Activated CD4-positive, alpha-beta T cell treated with anti-CD3 and anti-CD28 coated beads, Interleukin-2, amount 10 ng/mL, durations not matched to agents 7 days and 5 days (primary cell): ENCODE measurements at regions not wholly inside any gene's neighbourhood (a gene's known extent, or its start where the extent isn't known, plus 50 kb on each side); places are given as distances from the start of the nearest gene placed in this dataset.

ENCODE experiments used
- CTCF ChIA-PET: fragments of 350-600 bp; sonication (Branson Sonifier 250); formaldehyde crosslinking; loops from one replicate; lab custom pipeline; 2021; ENCODE audit warnings: antibody characterized with exemption; lab: Charles Lee
- POLR2A ChIA-PET: fragments of 350-600 bp; sonication (Branson Sonifier 250); formaldehyde crosslinking; loops from one replicate; lab custom pipeline; 2021; ENCODE audit warnings: antibody characterized with exemption; lab: Charles Lee
- DNase-seq: peaks from one replicate; pipeline ENCODE4 v3.0.0-alpha.2; 2020
- H3K27ac Mint-ChIP-seq: one replicate; pipeline ENCODE4 v1.8.0; 2021; ENCODE audit warnings: mild to moderate bottlenecking, moderate library complexity, mixed read lengths
- H3K27me3 Mint-ChIP-seq: one replicate; pipeline ENCODE4 v1.8.0; 2021; ENCODE audit warnings: mixed read lengths
- H3K36me3 Mint-ChIP-seq: one replicate; pipeline ENCODE4 v1.8.0; 2021; ENCODE audit warnings: low read depth, mixed read lengths
- H3K4me1 Mint-ChIP-seq: one replicate; pipeline ENCODE4 v1.8.0; 2021; ENCODE audit warnings: mixed read lengths
- H3K4me3 Mint-ChIP-seq: one replicate; pipeline ENCODE4 v1.8.0; 2021; ENCODE audit warnings: mild to moderate bottlenecking, moderate library complexity, mixed read lengths
- H3K9me3 Mint-ChIP-seq: one replicate; pipeline ENCODE4 v1.8.0; 2021; ENCODE audit warnings: mixed read lengths

DNA sequence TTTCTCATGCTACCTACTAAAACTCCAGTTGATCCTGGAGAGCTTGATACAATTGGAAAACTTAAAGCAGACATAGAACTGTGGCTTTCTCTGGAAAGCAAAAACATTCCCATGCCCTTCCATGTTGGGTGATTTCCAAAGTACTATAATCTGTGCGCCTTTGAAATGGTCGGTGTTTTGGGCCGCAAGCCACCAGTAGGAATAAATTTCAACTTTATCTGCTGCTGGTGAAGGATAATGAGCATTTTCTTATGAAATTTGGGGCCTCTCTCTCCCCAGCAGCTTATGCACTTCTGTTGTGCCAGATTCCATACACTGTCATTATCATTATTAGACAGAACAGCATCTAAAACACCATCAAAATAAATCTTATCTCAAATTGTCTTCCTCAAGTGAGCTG, 366.7 kb upstream of the RPS6KA3 start:
- POLR2A ChIA-PET: no interaction called here
- Mint-ChIP-seq H3K36me3 (no peaks in the 10 kb centered on the region), H3K4me3 (no peak overlapping the region), H3K27ac (no peak overlapping the region), H3K4me1 (no peaks in the 10 kb centered on the region), H3K27me3 (no peaks in the 10 kb centered on the region), H3K9me3 (no peaks in the 10 kb centered on the region)
- CTCF ChIA-PET: interaction anchor here (1.4 kb wide), 1 partner anchor 52 kb away, joined by 3 read pairs; no protein-coding TSS in a partner anchor
- no peak for DNase-seq

DNA sequence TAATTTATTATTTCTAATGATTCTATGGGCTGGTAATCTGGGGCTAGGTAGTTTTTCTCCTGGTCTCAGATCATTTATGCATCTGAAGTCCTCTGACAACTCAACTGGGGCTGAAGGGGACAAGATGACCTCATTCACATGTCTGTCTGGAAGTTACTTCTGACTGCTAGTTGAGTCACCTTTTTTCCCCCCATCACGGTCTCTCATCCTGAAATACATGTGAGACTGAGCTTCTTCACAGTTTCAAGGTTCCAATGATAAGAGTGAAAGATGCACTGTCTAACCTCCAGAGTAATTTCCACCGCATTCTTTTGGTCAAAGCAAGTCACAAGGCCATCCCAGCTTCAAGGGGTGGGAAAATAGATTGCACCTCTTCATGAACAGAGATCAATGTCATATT, 356.7 kb upstream of the RPS6KA3 start:
- Mint-ChIP-seq H3K36me3 (no peaks in the 10 kb centered on the region), H3K27ac (no peak overlapping the region), H3K27me3 (peaks cover 7% of the 10 kb centered on the region), H3K4me1 (no peaks in the 10 kb centered on the region), H3K4me3 (no peak overlapping the region), H3K9me3 (no peaks in the 10 kb centered on the region)
- ChIA-PET CTCF (no interaction called here), POLR2A (no interaction called here)
- DNase-seq: no peak

DNA sequence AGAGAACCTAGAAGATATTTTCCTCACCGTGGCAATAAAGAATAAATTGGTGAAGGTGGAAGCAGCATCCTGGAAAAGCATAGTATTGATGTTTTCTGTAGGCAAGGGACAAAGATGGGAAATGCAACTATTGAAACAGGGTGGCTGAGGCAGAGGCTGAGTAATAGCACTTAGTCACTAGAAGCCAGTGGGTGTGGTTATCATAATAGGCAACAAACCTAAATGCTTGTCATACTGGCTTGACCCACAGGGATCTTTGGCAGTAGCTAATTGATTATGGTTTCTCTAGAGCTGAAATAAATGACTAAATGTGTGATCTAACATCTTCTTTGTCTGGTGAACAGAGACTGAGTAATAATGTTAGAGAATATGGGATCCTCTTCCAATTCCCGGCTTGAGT, 353.6 kb upstream of the RPS6KA3 start:
- H3K27me3 Mint-ChIP-seq: peaks cover under 1% of the 10 kb centered on the region
- no peaks in the 10 kb centered on the region for H3K4me1 Mint-ChIP-seq
- CTCF ChIA-PET: no interaction called here
- no peak for DNase-seq
- H3K9me3 Mint-ChIP-seq: no peaks in the 10 kb centered on the region
- no peak overlapping the region for H3K27ac Mint-ChIP-seq
- POLR2A ChIA-PET: no interaction called here
- H3K4me3 Mint-ChIP-seq: no peak overlapping the region
- H3K36me3 Mint-ChIP-seq: no peaks in the 10 kb centered on the region

DNA sequence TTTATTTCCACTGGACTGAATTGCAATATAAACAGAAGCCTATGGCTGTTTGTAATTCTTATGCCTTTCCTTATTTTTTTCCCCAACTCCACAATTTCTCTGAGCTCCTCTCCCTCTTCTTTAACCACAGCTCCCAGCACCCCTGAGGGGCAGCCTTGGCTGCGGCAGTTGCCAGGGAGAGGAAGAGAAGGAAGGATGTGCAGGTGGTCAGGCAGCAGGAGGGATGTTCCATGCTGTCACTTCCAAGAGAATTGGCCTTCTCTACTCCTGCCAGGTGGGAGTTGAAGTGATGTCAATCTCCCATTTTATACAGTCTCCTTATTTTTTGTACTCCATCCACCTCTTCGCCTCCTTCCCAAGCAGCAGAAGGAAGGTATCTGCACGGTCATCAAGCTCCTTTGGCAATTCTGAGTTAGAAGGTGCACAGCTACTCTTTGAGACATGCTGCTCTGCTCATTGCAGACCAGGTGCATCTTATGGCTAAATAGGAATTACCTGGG, 343.3 kb upstream of the RPS6KA3 start:
- no peaks in the 10 kb centered on the region for H3K36me3 Mint-ChIP-seq
- H3K4me1 Mint-ChIP-seq: no peaks in the 10 kb centered on the region
- no peak overlapping the region for H3K27ac Mint-ChIP-seq
- H3K9me3 Mint-ChIP-seq: no peaks in the 10 kb centered on the region
- H3K27me3 Mint-ChIP-seq: peaks cover 6% of the 10 kb centered on the region
- no peak overlapping the region for H3K4me3 Mint-ChIP-seq
- POLR2A ChIA-PET: no interaction called here
- DNase-seq: no peak
- CTCF ChIA-PET: no interaction called here

DNA sequence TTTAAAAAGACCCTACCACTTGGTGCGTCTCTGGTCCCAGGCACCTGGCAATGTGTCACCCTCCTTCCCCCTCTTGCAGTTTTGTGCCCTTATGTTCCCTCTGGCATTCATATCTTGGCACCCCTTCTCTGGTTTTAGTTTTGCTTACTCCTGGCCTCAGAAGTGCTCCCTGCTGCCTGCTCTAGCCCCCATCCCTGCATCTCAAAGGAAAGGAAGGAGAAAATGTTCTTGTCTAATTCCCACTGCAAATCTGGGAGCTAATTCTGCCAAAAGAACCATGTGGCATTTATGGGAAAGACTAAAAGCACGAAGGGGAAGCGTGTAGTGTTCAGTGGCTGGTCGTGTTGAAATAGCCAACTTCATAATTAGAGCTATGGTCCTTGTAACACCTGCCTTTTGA, 340.1 kb upstream of the RPS6KA3 start:
- Mint-ChIP-seq H3K4me3 (no peak overlapping the region), H3K27ac (no peak overlapping the region), H3K4me1 (no peaks in the 10 kb centered on the region), H3K36me3 (no peaks in the 10 kb centered on the region), H3K27me3 (peaks cover 8% of the 10 kb centered on the region), H3K9me3 (no peaks in the 10 kb centered on the region)
- POLR2A ChIA-PET: no interaction called here
- CTCF ChIA-PET: no interaction called here
- DNase-seq: no peak

DNA sequence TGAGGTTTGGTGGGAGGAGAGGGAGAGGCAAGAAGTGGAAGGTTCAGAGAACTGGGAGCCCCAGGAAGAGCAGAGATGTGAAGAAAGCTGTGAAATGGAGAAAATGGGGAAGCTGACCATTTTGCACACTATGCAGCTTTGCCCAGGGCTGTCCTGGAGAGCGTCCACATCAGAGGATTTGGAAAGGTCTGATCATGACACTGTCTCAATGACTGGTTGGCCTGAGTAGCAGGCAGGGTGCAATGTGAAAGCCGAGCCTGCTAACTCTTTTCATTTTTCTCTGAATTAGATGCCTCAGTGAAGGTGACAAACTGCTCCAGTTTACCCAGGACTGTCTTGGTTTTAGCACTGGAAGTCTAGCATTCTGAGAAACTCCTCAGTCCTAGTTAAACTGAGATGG, 330.1 kb upstream of the RPS6KA3 start:
- CTCF ChIA-PET: interaction anchor here (0.6 kb wide), 1 partner anchor 462 kb away, joined by 5 read pairs; no protein-coding TSS in a partner anchor
- Mint-ChIP-seq H3K9me3 (no peaks in the 10 kb centered on the region), H3K4me3 (no peak overlapping the region), H3K36me3 (no peaks in the 10 kb centered on the region), H3K27ac (no peak overlapping the region), H3K4me1 (peaks cover 7% of the 10 kb centered on the region), H3K27me3 (no peaks in the 10 kb centered on the region)
- no peak for DNase-seq
- POLR2A ChIA-PET: no interaction called here

DNA sequence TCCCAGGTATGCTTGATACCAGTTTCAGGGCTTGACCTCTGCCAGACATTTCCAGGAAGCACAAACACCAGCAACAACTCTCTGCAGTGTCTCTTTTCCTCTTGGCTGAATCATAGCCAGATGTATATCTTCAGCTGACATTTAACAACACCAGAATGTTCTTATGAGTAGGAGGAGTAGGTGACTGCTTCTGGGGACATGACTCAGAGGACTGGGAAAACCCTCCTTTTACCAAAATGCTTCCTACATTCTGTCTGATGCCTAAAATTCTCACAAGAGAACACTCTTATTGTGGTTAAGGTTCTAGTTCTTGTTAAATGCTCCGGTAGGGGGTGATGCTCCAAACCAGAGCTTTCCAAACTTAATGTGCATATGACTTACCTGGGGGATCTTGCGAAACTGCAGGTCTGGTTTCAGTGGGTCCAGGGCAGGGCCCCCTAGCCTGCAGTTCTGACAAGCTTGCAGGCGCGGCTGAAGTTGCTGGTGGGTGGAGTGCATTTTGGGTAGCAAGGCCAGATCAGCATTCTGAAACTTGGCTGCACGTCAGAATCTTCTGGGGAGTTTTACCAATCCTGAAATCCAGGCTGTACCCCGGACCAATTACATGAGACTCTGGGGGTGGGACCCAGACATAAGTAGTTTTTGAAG, 329.3 kb upstream of the RPS6KA3 start:
- Mint-ChIP-seq H3K4me3 (no peak overlapping the region), H3K27ac (no peak overlapping the region), H3K27me3 (no peaks in the 10 kb centered on the region), H3K4me1 (peaks cover 7% of the 10 kb centered on the region), H3K36me3 (no peaks in the 10 kb centered on the region), H3K9me3 (no peaks in the 10 kb centered on the region)
- no peak for DNase-seq
- ChIA-PET CTCF (interaction anchor here (0.6 kb wide), 1 partner anchor 463 kb away, joined by 5 read pairs; no protein-coding TSS in a partner anchor), POLR2A (no interaction called here)

DNA sequence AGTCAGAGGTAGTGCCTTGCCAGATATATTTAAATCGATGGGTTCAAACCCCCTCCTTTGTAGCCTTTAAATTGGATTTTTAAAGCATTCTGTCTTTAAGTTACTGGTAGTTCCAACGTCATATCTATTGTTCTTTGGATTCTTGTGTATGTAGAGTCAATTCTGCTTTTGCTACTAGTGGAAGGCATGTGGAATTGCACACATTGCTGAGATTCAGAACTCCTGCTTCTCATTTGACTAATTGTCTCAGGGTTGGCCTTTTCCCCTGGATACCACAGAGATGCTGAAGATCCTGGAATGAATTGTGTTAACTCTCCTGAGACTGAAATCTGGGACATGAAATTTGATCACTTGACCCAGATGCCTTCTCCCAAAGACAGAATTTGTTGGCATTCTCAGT, 328.3 kb upstream of the RPS6KA3 start:
- Mint-ChIP-seq H3K36me3 (no peaks in the 10 kb centered on the region), H3K4me3 (no peak overlapping the region), H3K4me1 (peaks cover 7% of the 10 kb centered on the region), H3K27ac (no peak overlapping the region), H3K9me3 (no peaks in the 10 kb centered on the region), H3K27me3 (no peaks in the 10 kb centered on the region)
- CTCF ChIA-PET: no interaction called here
- POLR2A ChIA-PET: no interaction called here
- no peak for DNase-seq

DNA sequence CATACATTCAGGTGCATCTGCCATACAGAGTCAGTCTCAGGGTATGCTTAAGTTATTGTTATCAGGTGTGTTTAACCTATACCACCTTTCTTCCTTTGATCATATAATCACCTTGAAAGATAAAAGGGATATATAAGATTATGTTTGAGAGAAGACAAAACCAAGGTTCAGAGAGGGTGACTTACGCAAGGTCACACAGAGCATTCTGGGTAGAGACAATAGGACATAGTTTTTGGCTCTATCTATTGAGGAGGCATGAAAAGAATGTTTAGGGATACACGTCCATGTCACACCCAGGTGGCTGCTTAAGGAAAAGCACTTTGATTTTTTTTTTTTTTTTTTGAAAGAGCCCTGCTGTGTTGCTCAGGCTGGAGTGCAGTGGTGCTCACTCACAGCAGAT, 327.1 kb upstream of the RPS6KA3 start:
- H3K27me3 Mint-ChIP-seq: peaks cover 2% of the 10 kb centered on the region
- no peaks in the 10 kb centered on the region for H3K9me3 Mint-ChIP-seq
- peaks cover 7% of the 10 kb centered on the region for H3K4me1 Mint-ChIP-seq
- H3K36me3 Mint-ChIP-seq: no peaks in the 10 kb centered on the region
- no peak overlapping the region for H3K4me3 Mint-ChIP-seq
- ChIA-PET POLR2A (no interaction called here), CTCF (no interaction called here)
- DNase-seq: no peak
- H3K27ac Mint-ChIP-seq: no peak overlapping the region

DNA sequence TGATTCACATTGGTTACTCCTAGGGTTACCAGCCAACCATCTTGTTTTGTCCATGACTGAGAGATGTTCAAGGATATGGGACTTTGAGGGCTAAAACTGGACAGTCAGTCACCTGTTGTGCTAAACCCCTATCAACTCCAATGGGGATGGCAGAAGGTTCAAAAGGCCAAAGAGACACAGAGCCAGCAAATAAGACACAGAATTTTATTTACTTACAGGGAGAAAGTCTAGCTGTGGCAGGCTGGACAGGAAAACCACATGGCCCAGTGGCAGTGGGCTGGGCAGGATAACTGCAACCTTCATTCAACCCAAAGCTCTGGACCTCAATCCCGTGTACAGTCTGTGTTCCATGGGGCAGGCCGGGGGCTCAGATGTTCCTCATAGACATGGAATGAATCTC, 326.7 kb upstream of the RPS6KA3 start:
- DNase-seq: no peak
- Mint-ChIP-seq H3K4me3 (no peak overlapping the region), H3K9me3 (no peaks in the 10 kb centered on the region), H3K27ac (no peak overlapping the region), H3K4me1 (peaks cover 7% of the 10 kb centered on the region), H3K36me3 (no peaks in the 10 kb centered on the region), H3K27me3 (peaks cover 3% of the 10 kb centered on the region)
- POLR2A ChIA-PET: no interaction called here
- CTCF ChIA-PET: no interaction called here

DNA sequence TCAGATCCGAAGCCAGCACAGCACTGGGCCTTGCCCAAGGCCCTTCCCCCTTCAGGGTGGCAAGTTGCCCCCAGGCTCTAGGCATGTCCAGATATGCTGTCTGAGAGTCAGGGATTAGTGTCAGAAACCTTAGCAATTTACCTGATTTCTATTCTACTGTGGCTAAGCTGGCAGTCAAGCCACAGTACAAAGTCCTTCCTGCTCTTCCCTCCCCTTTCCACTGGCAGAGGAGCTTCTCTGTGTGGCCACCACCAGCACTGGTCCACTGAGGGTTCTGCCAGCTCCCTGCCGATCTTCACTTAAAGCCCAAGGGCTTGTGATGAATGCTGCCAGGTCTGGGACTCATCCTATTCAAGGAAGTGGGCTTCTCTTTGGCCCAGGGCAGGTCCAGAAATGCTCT, 324.5 kb upstream of the RPS6KA3 start:
- H3K4me1 Mint-ChIP-seq: peaks cover 5% of the 10 kb centered on the region
- H3K36me3 Mint-ChIP-seq: no peaks in the 10 kb centered on the region
- POLR2A ChIA-PET: no interaction called here
- CTCF ChIA-PET: no interaction called here
- no peak for DNase-seq
- no peak overlapping the region for H3K27ac Mint-ChIP-seq
- peaks cover 3% of the 10 kb centered on the region for H3K27me3 Mint-ChIP-seq
- H3K9me3 Mint-ChIP-seq: no peaks in the 10 kb centered on the region
- H3K4me3 Mint-ChIP-seq: no peak overlapping the region

DNA sequence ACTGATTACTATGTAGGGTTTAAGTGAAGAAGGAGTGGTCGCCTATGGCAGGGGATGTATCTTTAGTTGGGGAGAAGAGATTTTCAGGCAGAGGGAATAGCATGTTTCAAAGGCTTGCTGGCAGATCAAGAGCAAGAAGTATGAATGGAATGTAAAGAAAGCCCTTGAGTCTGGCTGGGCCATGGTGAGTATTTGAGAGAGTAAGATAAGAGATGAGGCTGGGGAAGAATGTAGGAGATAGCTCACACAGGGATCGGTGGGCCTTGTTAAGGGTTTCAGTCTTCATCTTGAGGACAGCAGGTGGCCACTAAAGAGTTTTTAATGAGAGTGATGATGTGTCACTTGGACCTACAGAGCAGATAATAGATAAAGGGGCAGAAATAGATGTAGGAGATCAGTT, 319.1 kb upstream of the RPS6KA3 start:
- no peaks in the 10 kb centered on the region for H3K36me3 Mint-ChIP-seq
- H3K4me1 Mint-ChIP-seq: no peaks in the 10 kb centered on the region
- CTCF ChIA-PET: no interaction called here
- no peak overlapping the region for H3K27ac Mint-ChIP-seq
- POLR2A ChIA-PET: no interaction called here
- peaks cover 3% of the 10 kb centered on the region for H3K27me3 Mint-ChIP-seq
- H3K9me3 Mint-ChIP-seq: no peaks in the 10 kb centered on the region
- DNase-seq: no peak
- H3K4me3 Mint-ChIP-seq: no peak overlapping the region

DNA sequence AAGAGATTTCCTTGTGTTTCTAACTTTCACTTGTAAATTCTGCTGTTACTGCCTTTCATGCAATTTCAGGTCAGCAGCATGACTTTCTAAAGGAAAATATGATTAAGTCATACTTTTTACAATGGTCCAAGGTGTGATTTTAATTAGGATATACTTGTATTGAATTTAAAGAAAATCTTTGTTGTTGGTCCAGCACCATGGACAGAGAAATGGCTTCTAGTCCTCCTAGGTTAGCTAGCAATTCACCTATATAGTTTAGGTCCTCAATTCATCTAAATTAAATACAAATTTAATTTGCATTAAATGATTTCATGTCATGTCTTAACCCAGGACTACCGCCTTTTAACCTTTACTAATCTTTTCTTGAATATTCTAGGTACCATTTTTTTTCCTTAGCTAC, 304.9 kb upstream of the RPS6KA3 start:
- no peaks in the 10 kb centered on the region for H3K36me3 Mint-ChIP-seq
- peaks cover 3% of the 10 kb centered on the region for H3K4me1 Mint-ChIP-seq
- H3K27me3 Mint-ChIP-seq: peaks cover 3% of the 10 kb centered on the region
- DNase-seq: no peak
- no peak overlapping the region for H3K27ac Mint-ChIP-seq
- ChIA-PET CTCF (interaction anchor here (1.5 kb wide), 1 partner anchor 15 kb away, joined by 3 read pairs; no protein-coding TSS in a partner anchor), POLR2A (no interaction called here)
- no peaks in the 10 kb centered on the region for H3K9me3 Mint-ChIP-seq
- no peak overlapping the region for H3K4me3 Mint-ChIP-seq

DNA sequence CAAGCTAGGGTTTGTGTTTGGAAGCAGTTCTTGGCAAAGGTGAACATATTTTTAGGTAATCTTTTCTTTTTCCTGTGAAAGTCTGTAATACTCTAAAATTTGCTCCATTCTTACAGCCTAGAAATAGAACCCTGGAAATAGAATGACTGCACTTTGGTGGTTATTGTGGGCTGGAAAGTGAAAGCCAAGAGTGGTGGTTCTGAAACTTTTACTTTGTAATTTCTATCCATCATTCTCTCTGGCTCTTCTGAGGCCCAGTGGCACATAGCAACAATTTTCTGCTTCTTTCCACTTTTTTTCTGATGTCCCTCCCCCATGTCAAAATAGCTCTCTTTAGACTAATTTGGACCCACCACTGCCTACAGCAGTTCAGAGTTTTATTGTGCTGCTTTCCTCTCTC, 300.4 kb upstream of the RPS6KA3 start:
- POLR2A ChIA-PET: no interaction called here
- H3K9me3 Mint-ChIP-seq: no peaks in the 10 kb centered on the region
- H3K4me1 Mint-ChIP-seq: peaks cover 3% of the 10 kb centered on the region
- peaks cover 5% of the 10 kb centered on the region for H3K27me3 Mint-ChIP-seq
- no peak overlapping the region for H3K27ac Mint-ChIP-seq
- no peaks in the 10 kb centered on the region for H3K36me3 Mint-ChIP-seq
- DNase-seq: no peak
- CTCF ChIA-PET: no interaction called here
- H3K4me3 Mint-ChIP-seq: no peak overlapping the region
